ENCODE measurements at regions not wholly inside any gene's neighbourhood (a gene's known extent, or its start where the extent isn't known, plus 50 kb on each side); places are given as distances from the start of the nearest gene placed in this dataset.

DNA sequence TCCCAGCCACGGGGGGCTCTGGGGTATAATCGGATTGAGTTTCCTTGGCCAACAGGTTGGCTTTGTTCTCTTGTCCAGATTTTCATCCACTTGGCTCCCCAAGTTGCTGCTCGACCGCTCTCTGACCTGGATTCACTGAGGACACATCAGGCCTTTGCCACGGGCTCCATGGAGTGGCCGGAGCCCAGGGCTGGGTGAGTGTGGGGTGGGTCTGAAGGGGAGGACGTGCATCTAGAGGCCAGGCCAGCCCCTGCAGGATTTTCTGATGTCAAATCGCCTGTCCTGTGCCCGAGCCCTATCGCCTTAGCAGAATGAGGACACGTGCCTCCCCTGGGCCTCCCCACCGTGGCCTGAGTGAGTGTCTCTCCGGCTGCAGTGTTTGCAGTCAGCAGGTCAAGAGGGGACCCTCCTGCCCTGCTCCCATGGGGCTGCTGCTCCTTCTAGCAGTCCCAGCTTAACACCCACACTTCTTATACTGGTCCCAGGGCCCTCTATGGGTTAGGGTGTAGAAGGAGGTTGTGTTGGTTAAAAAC lies 89.1 kb upstream of the BOD1 start:
- H3K9me3 Mint-ChIP-seq, result no peaks in the 10 kb centered on the region
- H3K4me3 Mint-ChIP-seq, result no peak overlapping the region
- no peak overlapping the region for H3K27ac Mint-ChIP-seq
- no peaks in the 10 kb centered on the region for H3K36me3 Mint-ChIP-seq (ENCODE audit: low read depth)
- H3K27me3 Mint-ChIP-seq (ENCODE audit: low read depth), result no peaks in the 10 kb centered on the region
- no peaks in the 10 kb centered on the region for H3K4me1 Mint-ChIP-seq (ENCODE audit: low read depth)

- Mint-ChIP-seq H3K9me3 (no peaks in the 10 kb centered on the region), H3K27ac (no peak overlapping the region), H3K36me3 (ENCODE audit: low read depth) (no peaks in the 10 kb centered on the region), H3K27me3 (ENCODE audit: low read depth) (peaks cover 4% of the 10 kb centered on the region), H3K4me1 (ENCODE audit: low read depth) (no peaks in the 10 kb centered on the region), H3K4me3 (no peak overlapping the region)
Measured at GRCh38 chr5:173706700-173707099, 90.2 kb upstream of the BOD1 start.

DNA sequence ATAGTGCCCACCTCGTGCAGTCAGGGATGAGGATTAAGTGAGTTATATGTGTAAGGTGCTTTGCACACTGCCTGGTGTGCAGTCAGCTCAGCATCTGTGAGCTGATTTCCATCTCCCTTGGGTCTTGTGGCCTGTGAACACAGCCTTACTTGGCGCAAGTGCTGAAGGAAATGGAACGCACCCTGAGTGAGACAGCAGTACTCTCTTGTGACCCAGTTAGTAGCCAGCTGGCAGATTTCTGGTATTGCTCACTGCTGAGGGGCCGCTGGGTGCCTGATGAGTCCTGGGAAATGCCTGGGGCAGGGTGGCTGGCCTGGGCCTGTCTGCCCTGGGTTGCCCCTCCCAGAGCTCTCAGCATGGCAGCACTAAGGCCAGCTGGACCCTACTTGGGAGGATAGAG lies 90.9 kb upstream of the BOD1 start:
- Mint-ChIP-seq H3K36me3 (ENCODE audit: low read depth) (no peaks in the 10 kb centered on the region), H3K4me3 (no peak overlapping the region), H3K4me1 (ENCODE audit: low read depth) (peaks cover under 1% of the 10 kb centered on the region), H3K9me3 (no peaks in the 10 kb centered on the region), H3K27ac (no peak overlapping the region), H3K27me3 (ENCODE audit: low read depth) (peaks cover 4% of the 10 kb centered on the region)

GRCh38 chr5:173709145-173709544 lies 92.7 kb upstream of the BOD1 start:
- no peak overlapping the region for H3K27ac Mint-ChIP-seq
- no peak overlapping the region for H3K4me3 Mint-ChIP-seq
- no peaks in the 10 kb centered on the region for H3K9me3 Mint-ChIP-seq
- no peaks in the 10 kb centered on the region for H3K36me3 Mint-ChIP-seq (ENCODE audit: low read depth)
- peaks cover 2% of the 10 kb centered on the region for H3K4me1 Mint-ChIP-seq (ENCODE audit: low read depth)
- H3K27me3 Mint-ChIP-seq (ENCODE audit: low read depth), result peaks cover 4% of the 10 kb centered on the region

GRCh38 chr5:173709761-173710160 lies 93.3 kb upstream of the BOD1 start:
- no peak overlapping the region for H3K27ac Mint-ChIP-seq
- peaks cover 2% of the 10 kb centered on the region for H3K4me1 Mint-ChIP-seq (ENCODE audit: low read depth)
- no peaks in the 10 kb centered on the region for H3K36me3 Mint-ChIP-seq (ENCODE audit: low read depth)
- H3K27me3 Mint-ChIP-seq (ENCODE audit: low read depth), result peaks cover 4% of the 10 kb centered on the region
- H3K4me3 Mint-ChIP-seq, result no peak overlapping the region
- H3K9me3 Mint-ChIP-seq, result no peaks in the 10 kb centered on the region

- Mint-ChIP-seq H3K4me1 (ENCODE audit: low read depth) (peaks cover 2% of the 10 kb centered on the region), H3K27ac (no peak overlapping the region), H3K9me3 (no peaks in the 10 kb centered on the region), H3K27me3 (ENCODE audit: low read depth) (peaks cover 6% of the 10 kb centered on the region), H3K36me3 (ENCODE audit: low read depth) (no peaks in the 10 kb centered on the region), H3K4me3 (no peak overlapping the region)
Measured at GRCh38 chr5:173710528-173710927, 94.1 kb upstream of the BOD1 start.

GRCh38 chr5:173711466-173711865 lies 95.0 kb upstream of the BOD1 start:
- no peaks in the 10 kb centered on the region for H3K9me3 Mint-ChIP-seq
- H3K27ac Mint-ChIP-seq, result no peak overlapping the region
- peaks cover 9% of the 10 kb centered on the region for H3K27me3 Mint-ChIP-seq (ENCODE audit: low read depth)
- no peaks in the 10 kb centered on the region for H3K36me3 Mint-ChIP-seq (ENCODE audit: low read depth)
- H3K4me3 Mint-ChIP-seq, result no peak overlapping the region
- peaks cover 2% of the 10 kb centered on the region for H3K4me1 Mint-ChIP-seq (ENCODE audit: low read depth)

DNA sequence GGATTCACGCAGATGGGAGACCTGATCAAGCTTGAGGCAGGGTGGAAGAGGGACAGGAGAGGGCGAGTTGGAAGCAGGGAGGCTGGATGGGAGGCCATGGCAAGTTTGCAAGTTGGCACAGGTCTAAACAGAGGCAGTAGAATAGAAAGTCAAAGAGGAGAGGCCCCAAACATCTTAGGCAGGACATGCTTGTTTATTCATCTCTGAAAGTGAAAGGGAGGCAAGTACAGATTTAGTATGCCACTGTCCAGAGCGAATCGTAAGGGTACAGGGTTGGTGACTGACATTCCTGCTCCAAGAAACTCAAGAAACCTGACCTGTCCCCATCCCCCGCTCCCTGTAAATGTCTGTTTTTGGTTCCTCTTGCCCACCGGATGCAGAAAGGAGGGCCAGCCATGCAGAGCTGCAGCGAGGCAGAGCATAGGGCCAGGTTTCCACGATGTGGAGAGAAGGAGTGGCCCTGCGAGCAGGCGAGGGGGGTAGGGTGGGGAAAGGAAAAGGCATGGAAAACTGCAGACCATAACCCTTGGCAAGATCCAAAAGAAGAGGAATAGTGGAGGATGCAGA lies 96.2 kb upstream of the BOD1 start:
- H3K27me3 Mint-ChIP-seq (ENCODE audit: low read depth), result peaks cover 9% of the 10 kb centered on the region
- H3K9me3 Mint-ChIP-seq, result no peaks in the 10 kb centered on the region
- H3K4me3 Mint-ChIP-seq, result no peak overlapping the region
- no peak overlapping the region for H3K27ac Mint-ChIP-seq
- H3K4me1 Mint-ChIP-seq (ENCODE audit: low read depth), result peaks cover 2% of the 10 kb centered on the region
- H3K36me3 Mint-ChIP-seq (ENCODE audit: low read depth), result no peaks in the 10 kb centered on the region

GRCh38 chr5:173714551-173715428 lies 98.3 kb upstream of the BOD1 start:
- H3K36me3 Mint-ChIP-seq (ENCODE audit: low read depth), result no peaks in the 10 kb centered on the region
- H3K27me3 Mint-ChIP-seq (ENCODE audit: low read depth), result peaks cover 9% of the 10 kb centered on the region
- no peak overlapping the region for H3K4me3 Mint-ChIP-seq
- no peaks in the 10 kb centered on the region for H3K9me3 Mint-ChIP-seq
- H3K27ac Mint-ChIP-seq, result no peak overlapping the region
- H3K4me1 Mint-ChIP-seq (ENCODE audit: low read depth), result peaks cover 2% of the 10 kb centered on the region

- H3K4me3 Mint-ChIP-seq, result no peak overlapping the region
- no peaks in the 10 kb centered on the region for H3K36me3 Mint-ChIP-seq (ENCODE audit: low read depth)
- no peaks in the 10 kb centered on the region for H3K9me3 Mint-ChIP-seq
- peaks cover 9% of the 10 kb centered on the region for H3K27me3 Mint-ChIP-seq (ENCODE audit: low read depth)
- peaks cover 2% of the 10 kb centered on the region for H3K4me1 Mint-ChIP-seq (ENCODE audit: low read depth)
- H3K27ac Mint-ChIP-seq, result no peak overlapping the region
Measured at GRCh38 chr5:173715607-173716006, 99.2 kb upstream of the BOD1 start.

GRCh38 chr5:173716058-173716682 lies 99.7 kb upstream of the BOD1 start:
- H3K36me3 Mint-ChIP-seq (ENCODE audit: low read depth), result no peaks in the 10 kb centered on the region
- H3K4me1 Mint-ChIP-seq (ENCODE audit: low read depth), result peaks cover 2% of the 10 kb centered on the region
- H3K9me3 Mint-ChIP-seq, result no peaks in the 10 kb centered on the region
- H3K27ac Mint-ChIP-seq, result no peak overlapping the region
- H3K27me3 Mint-ChIP-seq (ENCODE audit: low read depth), result peaks cover 9% of the 10 kb centered on the region
- no peak overlapping the region for H3K4me3 Mint-ChIP-seq

GRCh38 chr5:173717959-173718358 lies 101.5 kb upstream of the BOD1 start:
- Mint-ChIP-seq H3K27me3 (ENCODE audit: low read depth) (peaks cover 5% of the 10 kb centered on the region), H3K36me3 (ENCODE audit: low read depth) (no peaks in the 10 kb centered on the region), H3K4me3 (no peak overlapping the region), H3K4me1 (ENCODE audit: low read depth) (no peaks in the 10 kb centered on the region), H3K27ac (no peak overlapping the region), H3K9me3 (no peaks in the 10 kb centered on the region)

DNA sequence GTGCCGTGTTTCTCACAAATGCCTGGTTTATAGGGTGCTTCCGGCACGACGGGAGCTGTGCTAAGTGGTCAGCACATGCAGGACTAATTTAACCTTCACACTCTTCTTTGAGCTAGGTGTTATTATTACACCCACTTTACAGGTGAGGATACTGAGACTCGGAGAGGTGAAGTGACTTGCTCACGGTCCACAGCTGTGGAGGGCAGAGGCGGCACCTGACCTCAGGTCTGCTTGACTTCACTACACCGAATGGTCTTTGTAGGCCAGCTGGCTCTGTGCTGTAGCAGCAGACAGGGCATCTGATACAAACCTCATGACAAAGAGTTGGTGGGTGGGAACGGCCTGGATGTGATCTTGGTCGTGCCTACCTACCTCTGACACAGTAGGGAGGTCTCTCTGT lies 102.0 kb upstream of the BOD1 start:
- Mint-ChIP-seq H3K9me3 (no peaks in the 10 kb centered on the region), H3K36me3 (ENCODE audit: low read depth) (no peaks in the 10 kb centered on the region), H3K4me1 (ENCODE audit: low read depth) (no peaks in the 10 kb centered on the region), H3K27me3 (ENCODE audit: low read depth) (peaks cover 5% of the 10 kb centered on the region), H3K4me3 (no peak overlapping the region), H3K27ac (no peak overlapping the region)

- no peaks in the 10 kb centered on the region for H3K36me3 Mint-ChIP-seq (ENCODE audit: low read depth)
- H3K4me3 Mint-ChIP-seq, result no peak overlapping the region
- H3K9me3 Mint-ChIP-seq, result no peaks in the 10 kb centered on the region
- no peak overlapping the region for H3K27ac Mint-ChIP-seq
- H3K4me1 Mint-ChIP-seq (ENCODE audit: low read depth), result no peaks in the 10 kb centered on the region
- H3K27me3 Mint-ChIP-seq (ENCODE audit: low read depth), result peaks cover 5% of the 10 kb centered on the region
Measured at GRCh38 chr5:173719731-173720082, 103.3 kb upstream of the BOD1 start.
